ENCODE measurements at regions not wholly inside any gene's neighbourhood (a gene's known extent, or its start where the extent isn't known, plus 50 kb on each side); places are given as distances from the start of the nearest gene placed in this dataset.

DNA sequence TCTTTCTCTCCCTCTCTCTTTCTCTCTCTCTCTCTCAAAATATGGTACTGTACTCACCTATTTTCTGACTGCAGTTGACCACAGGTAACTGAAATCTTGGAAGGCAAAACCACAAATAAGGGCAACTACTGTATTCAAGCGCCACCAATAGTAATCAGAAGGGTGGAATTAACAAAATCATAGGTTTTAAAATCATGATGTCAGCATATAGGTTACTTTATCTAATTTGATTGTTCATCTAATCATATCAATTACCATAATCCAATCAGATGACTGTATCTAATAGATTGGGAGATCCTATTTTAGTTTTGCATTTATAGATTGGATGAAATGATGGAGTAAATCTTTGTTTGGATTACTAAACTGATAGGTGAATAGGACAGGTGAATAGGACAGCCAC lies 155.8 kb upstream of the KITLG start:
- H3K4me3 ChIP-seq (ENCODE audit: low read depth, low read length) = no peak overlapping the region
- DNase-seq (ENCODE audit: low read depth) = no peak
- TF ChIP-seq, protein P1, sequence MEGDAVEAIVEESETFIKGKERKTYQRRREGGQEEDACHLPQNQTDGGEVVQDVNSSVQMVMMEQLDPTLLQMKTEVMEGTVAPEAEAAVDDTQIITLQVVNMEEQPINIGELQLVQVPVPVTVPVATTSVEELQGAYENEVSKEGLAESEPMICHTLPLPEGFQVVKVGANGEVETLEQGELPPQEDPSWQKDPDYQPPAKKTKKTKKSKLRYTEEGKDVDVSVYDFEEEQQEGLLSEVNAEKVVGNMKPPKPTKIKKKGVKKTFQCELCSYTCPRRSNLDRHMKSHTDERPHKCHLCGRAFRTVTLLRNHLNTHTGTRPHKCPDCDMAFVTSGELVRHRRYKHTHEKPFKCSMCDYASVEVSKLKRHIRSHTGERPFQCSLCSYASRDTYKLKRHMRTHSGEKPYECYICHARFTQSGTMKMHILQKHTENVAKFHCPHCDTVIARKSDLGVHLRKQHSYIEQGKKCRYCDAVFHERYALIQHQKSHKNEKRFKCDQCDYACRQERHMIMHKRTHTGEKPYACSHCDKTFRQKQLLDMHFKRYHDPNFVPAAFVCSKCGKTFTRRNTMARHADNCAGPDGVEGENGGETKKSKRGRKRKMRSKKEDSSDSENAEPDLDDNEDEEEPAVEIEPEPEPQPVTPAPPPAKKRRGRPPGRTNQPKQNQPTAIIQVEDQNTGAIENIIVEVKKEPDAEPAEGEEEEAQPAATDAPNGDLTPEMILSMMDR (IDR thresholded peaks at IDR 0.05; ENCODE audit: insufficient read depth, low read length) = no peak

DNA sequence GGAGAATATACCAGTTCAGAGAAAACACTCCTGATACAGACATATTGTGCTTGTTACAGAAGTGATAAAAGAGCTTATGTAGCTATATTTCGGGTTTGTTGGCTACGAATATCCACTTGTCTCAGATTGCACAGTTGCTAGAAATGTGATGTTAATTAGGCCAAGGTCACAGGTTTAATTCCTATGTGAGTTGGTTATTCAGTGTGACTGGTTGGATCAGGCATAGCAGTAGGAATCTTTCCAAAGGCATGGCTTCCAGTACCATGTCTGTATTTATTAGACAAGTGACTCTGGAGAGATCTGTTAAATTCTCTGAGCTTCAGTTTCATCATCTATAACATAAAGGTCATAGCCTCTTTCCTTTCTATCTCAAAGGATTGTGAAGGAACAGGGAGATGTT lies 152.7 kb upstream of the KITLG start:
- no peak for DNase-seq (ENCODE audit: low read depth)
- TF ChIP-seq, protein P1 (IDR thresholded peaks at IDR 0.05; ENCODE audit: insufficient read depth, low read length) = no peak

DNA sequence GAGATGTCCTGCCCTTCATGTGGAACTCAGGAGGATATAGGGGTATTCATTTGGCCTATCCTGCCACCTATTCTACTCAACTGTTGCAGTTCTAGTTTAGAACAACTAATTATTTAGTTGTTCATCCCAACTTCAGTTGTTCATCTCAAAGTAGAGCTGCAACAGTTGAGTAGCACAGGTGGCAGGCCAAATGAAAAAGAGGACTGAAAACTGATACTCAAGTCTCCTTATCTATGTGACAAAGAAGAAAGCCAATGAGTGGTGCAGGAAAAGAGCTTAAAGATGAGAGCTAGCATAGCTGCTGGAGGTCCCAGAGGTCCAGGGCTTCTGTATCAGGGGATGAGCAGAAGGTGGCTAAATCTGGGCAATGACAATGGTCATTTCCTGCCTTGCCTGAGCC lies 148.9 kb upstream of the KITLG start:
- TF ChIP-seq, protein P1 (IDR thresholded peaks at IDR 0.05; ENCODE audit: insufficient read depth, low read length) = no peak
- no peak for DNase-seq (ENCODE audit: low read depth)
- no peak overlapping the region for H3K4me3 ChIP-seq (ENCODE audit: low read depth, low read length)

More for the DNA sequence above, 152.7 kb upstream of the KITLG start:
- no peak overlapping the region for H3K4me3 ChIP-seq (ENCODE audit: low read depth, low read length)

- H3K4me3 ChIP-seq (ENCODE audit: low read depth, low read length) = no peak overlapping the region
- DNase-seq (ENCODE audit: low read depth) = peak; percentile 15
- TF ChIP-seq, protein P1 (IDR thresholded peaks at IDR 0.05; ENCODE audit: insufficient read depth, low read length) = no peak
These were observed 146.8 kb upstream of the KITLG start for GRCh38 chr12:88726806-88727720.

- TF ChIP-seq, protein P1 (IDR thresholded peaks at IDR 0.05; ENCODE audit: insufficient read depth, low read length) = no peak
- DNase-seq (ENCODE audit: low read depth) = no peak
These were observed 145.4 kb upstream of the KITLG start for GRCh38 chr12:88725592-88726143.

DNA sequence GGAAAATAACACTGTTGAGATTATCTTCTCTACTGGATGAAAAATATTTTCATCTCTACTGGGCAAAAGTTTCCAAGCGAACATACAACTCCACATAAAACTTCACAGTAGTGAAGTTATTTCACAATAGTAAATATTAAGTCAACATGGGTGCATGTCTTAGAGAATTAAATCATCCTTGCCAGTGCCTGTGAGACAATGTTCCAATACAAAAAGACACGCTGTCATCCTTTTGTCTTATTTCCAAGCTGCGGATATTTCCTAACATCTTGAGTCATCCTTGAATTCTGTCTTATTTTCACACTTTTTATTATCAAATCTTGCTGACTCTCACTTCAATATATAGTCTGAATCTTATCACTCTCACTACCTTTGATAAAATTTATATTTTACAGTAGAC lies 142.9 kb upstream of the KITLG start:
- DNase-seq (ENCODE audit: low read depth) = peak; percentile 57
- TF ChIP-seq, protein P1 (IDR thresholded peaks at IDR 0.05; ENCODE audit: insufficient read depth, low read length) = no peak
- H3K4me3 ChIP-seq (ENCODE audit: low read depth, low read length) = no peak overlapping the region

More at GRCh38 chr12:88725592-88726143, 145.4 kb upstream of the KITLG start:
- no peak overlapping the region for H3K4me3 ChIP-seq (ENCODE audit: low read depth, low read length)
